ENCODE measurements at regions not wholly inside any gene's neighbourhood (a gene's known extent, or its start where the extent isn't known, plus 50 kb on each side); places are given as distances from the start of the nearest gene placed in this dataset.
"Not testable (repeated sequence)": the region's sequence is repeated elsewhere in the genome, so short reads cannot be mapped to it uniquely, and the experiment has no call there.

DNA sequence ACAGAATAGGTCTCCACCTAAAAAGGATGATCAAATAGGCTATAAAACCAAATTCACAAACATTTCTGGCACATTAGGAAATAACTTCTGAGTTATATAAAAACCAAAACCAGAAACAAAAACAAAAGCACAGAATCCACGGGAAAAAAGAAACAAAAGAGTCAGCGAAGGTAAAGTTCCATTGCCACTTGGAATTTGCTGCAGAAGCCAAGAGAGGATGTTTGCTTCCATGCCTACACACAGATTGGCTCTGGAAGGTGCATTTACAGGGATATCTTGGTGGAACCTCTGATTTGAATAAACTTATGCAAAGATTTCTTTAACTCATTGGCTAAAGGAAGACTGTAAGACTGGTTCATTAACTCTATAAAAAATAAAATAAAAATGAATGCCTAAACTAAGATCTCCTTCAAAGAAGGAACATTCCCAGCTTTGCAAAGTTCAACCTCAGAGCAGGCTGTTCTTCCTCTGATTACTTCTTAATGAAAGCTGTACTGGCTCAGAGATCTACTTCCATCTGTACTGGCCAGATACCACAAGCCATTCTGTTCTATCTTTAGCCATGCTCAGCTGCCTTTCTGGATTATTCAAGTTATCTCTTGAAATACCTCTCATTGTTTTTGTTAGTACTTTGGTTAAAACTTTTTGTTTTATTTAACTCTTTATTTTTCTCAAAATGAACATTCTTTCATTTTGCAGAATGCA lies 537.5 kb upstream of the CCDC54 start:
- Histone ChIP-seq H3K4me3 (ENCODE audit: extremely low read depth, insufficient read depth, low read length, poor library complexity, severe bottlenecking) (no peak overlapping the region), H3K36me3 (ENCODE audit: control insufficient read depth, insufficient read depth, low read length) (no peaks in the 10 kb centered on the region)

DNA sequence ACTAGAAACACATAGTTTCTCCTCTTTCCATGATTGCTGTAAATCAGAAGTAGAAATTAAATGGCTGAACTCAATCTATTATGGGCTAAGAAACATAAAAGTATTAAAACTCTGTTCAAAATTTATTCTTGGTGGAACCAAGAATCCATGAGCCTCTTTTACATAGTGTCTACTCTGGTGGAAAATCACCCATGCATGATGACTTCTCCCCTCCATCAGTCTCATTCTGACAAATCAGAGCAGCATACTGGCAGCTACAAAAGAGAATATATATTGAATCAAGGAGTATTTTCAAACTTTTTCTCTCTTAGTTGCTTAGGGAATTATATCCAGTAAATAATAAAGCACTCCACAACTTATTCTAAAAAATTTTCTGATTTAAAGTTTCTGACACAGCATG lies 536.9 kb upstream of the CCDC54 start:
- Histone ChIP-seq H3K36me3 (ENCODE audit: control insufficient read depth, insufficient read depth, low read length) (no peaks in the 10 kb centered on the region), H3K27ac (ENCODE audit: low read depth, low read length, severe bottlenecking) (no peak overlapping the region), H3K9me3 (ENCODE audit: control insufficient read depth, low read length) (no peaks in the 10 kb centered on the region), H3K4me3 (ENCODE audit: extremely low read depth, insufficient read depth, low read length, poor library complexity, severe bottlenecking) (no peak overlapping the region), H3K4me1 (ENCODE audit: control insufficient read depth, insufficient read depth, low read length, poor library complexity, severe bottlenecking) (peaks cover 10% of the 10 kb centered on the region)

More for the DNA sequence above, 537.5 kb upstream of the CCDC54 start:
- Histone ChIP-seq H3K27ac (ENCODE audit: low read depth, low read length, severe bottlenecking) (no peak overlapping the region), H3K4me1 (ENCODE audit: control insufficient read depth, insufficient read depth, low read length, poor library complexity, severe bottlenecking) (peaks cover 10% of the 10 kb centered on the region), H3K9me3 (ENCODE audit: control insufficient read depth, low read length) (no peaks in the 10 kb centered on the region)
- WGBS, 2 experiments (ENCODE audit: insufficient coverage in 2 of 2) = 83 to 86% methylated on average over 1 to 2 of the region's 2 CpGs

DNA sequence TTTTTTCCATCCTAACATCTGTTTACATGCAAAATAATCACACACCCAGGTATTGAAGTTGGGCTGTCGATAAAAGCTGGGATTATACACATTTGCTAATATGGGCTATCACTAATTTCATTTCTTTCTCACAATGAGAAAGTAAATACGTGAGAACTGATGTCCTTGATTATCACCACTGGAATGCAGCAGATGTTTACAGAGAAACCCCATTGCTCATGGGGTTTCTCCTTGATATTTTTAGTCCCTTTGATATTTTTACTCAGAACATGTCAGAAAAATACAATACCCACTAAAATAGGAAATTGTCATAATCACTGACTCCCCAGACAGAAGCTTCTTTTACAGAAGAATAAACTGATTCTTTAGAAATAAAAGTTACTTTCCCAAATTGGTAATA lies 535.1 kb upstream of the CCDC54 start:
- Histone ChIP-seq H3K4me3 (ENCODE audit: extremely low read depth, insufficient read depth, low read length, poor library complexity, severe bottlenecking) (no peak overlapping the region), H3K4me1 (ENCODE audit: control insufficient read depth, insufficient read depth, low read length, poor library complexity, severe bottlenecking) (peaks cover 10% of the 10 kb centered on the region), H3K27ac (ENCODE audit: low read depth, low read length, severe bottlenecking) (no peak overlapping the region), H3K36me3 (ENCODE audit: control insufficient read depth, insufficient read depth, low read length) (no peaks in the 10 kb centered on the region), H3K9me3 (ENCODE audit: control insufficient read depth, low read length) (no peaks in the 10 kb centered on the region)
- 83% methylated on average over 1 of the region's 2 CpGs; no CpG with 5 or more reads in 1 of the 2 experiments for WGBS, 2 experiments (ENCODE audit: insufficient coverage in 2 of 2)

DNA sequence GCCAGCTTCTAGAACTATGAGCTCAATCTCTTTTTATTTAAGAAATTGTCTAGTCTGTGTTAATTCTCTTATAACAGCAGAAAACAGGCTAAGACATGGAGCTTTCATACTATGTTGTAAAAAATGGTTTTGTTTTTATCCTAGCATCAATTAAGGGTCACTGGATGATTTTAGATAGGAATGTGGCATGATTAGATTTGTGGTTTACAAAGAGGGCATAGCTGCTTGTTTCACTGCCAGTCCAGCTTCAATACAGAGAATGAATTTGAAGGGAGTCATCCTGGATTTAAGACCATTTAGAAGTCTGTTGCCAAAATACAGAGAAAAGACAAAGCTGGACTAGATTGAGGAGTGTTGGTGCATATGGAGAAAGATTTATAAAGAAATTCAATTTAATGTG lies 532.6 kb upstream of the CCDC54 start:
- Histone ChIP-seq H3K4me1 (ENCODE audit: control insufficient read depth, insufficient read depth, low read length, poor library complexity, severe bottlenecking) (peaks cover 6% of the 10 kb centered on the region), H3K27ac (ENCODE audit: low read depth, low read length, severe bottlenecking) (no peak overlapping the region), H3K9me3 (ENCODE audit: control insufficient read depth, low read length) (no peaks in the 10 kb centered on the region), H3K36me3 (ENCODE audit: control insufficient read depth, insufficient read depth, low read length) (no peaks in the 10 kb centered on the region), H3K4me3 (ENCODE audit: extremely low read depth, insufficient read depth, low read length, poor library complexity, severe bottlenecking) (no peak overlapping the region)

DNA sequence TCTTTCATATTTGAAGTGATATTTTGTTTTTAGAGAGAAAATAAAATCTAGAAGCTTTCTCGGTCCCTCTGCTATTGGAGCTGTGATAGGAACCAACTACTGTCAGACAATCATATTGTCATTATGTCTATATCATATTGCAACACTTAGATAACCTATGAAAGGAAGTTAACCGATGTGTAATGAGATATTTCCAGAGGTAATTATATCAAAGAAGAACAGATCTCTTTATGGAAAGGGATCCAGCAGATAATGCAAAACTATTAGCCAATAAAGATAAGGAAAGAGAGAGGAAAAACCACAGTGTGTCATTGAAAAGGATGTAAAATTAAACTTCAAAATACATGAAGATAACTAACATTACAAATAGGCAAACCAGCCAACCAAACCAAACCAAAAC lies 529.1 kb upstream of the CCDC54 start:
- no peak overlapping the region for H3K27ac ChIP-seq (ENCODE audit: low read depth, low read length, severe bottlenecking)
- WGBS, 2 experiments (ENCODE audit: insufficient coverage in 2 of 2) = no CpG with 5 or more reads among the region's 2 CpGs
- H3K36me3 ChIP-seq (ENCODE audit: control insufficient read depth, insufficient read depth, low read length) = no peaks in the 10 kb centered on the region

DNA sequence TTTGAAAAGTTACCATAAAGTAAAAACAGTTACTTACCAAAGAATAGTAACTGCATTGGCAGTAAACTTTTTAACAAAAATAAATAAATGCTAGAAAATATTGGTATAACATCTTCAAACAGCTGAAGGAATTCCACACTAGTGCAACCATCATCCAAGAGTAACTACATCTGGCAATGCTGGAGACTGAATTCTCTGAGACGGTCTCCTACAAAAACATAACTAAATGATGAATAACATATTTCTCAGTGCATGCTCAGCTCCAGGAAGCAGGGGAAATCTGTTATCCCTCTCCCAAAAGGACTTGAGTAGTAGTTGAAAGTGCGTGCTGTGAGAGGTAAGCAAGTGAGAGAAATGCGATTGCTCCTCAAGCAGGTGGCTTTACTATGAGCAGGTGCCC lies 526.8 kb upstream of the CCDC54 start:
- no peaks in the 10 kb centered on the region for H3K36me3 ChIP-seq (ENCODE audit: control insufficient read depth, insufficient read depth, low read length)
- no peaks in the 10 kb centered on the region for H3K9me3 ChIP-seq (ENCODE audit: control insufficient read depth, low read length)
- no peaks in the 10 kb centered on the region for H3K4me1 ChIP-seq (ENCODE audit: control insufficient read depth, insufficient read depth, low read length, poor library complexity, severe bottlenecking)
- no peak overlapping the region for H3K4me3 ChIP-seq (ENCODE audit: extremely low read depth, insufficient read depth, low read length, poor library complexity, severe bottlenecking)
- WGBS, 2 experiments (ENCODE audit: insufficient coverage in 2 of 2) = no CpG with 5 or more reads among the region's 3 CpGs
- no peak overlapping the region for H3K27ac ChIP-seq (ENCODE audit: low read depth, low read length, severe bottlenecking)

More for the DNA sequence above, 529.1 kb upstream of the CCDC54 start:
- H3K4me1 ChIP-seq (ENCODE audit: control insufficient read depth, insufficient read depth, low read length, poor library complexity, severe bottlenecking) = no peaks in the 10 kb centered on the region
- H3K9me3 ChIP-seq (ENCODE audit: control insufficient read depth, low read length) = no peaks in the 10 kb centered on the region
- no peak overlapping the region for H3K4me3 ChIP-seq (ENCODE audit: extremely low read depth, insufficient read depth, low read length, poor library complexity, severe bottlenecking)

DNA sequence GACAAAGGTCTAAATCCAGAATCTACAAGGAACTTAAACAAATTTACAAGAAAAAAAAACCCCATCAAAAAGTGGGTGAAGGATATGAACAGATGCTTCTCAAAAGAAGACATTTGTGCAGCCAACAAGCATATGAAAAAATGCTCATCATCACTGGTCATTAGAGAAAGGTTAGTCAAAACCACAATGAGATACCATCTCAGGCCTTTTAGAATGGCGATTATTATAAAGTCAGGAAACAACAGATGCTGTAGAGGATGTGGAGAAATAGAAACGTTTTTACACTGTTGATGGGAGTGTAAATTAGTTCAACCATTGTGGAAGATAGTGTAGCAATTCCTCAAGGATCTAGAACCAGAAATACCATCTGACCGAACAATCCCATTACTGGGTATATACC lies 518.9 kb upstream of the CCDC54 start:
- WGBS, 2 experiments (ENCODE audit: insufficient coverage in 2 of 2) = 86 to 100% methylated on average over 1 to 2 of the region's 3 CpGs
- H3K4me3 ChIP-seq (ENCODE audit: extremely low read depth, insufficient read depth, low read length, poor library complexity, severe bottlenecking); H3K27ac ChIP-seq (ENCODE audit: low read depth, low read length, severe bottlenecking); H3K9me3 ChIP-seq (ENCODE audit: control insufficient read depth, low read length); H3K36me3 ChIP-seq (ENCODE audit: control insufficient read depth, insufficient read depth, low read length); H3K4me1 ChIP-seq (ENCODE audit: control insufficient read depth, insufficient read depth, low read length, poor library complexity, severe bottlenecking): not testable (repeated sequence)

DNA sequence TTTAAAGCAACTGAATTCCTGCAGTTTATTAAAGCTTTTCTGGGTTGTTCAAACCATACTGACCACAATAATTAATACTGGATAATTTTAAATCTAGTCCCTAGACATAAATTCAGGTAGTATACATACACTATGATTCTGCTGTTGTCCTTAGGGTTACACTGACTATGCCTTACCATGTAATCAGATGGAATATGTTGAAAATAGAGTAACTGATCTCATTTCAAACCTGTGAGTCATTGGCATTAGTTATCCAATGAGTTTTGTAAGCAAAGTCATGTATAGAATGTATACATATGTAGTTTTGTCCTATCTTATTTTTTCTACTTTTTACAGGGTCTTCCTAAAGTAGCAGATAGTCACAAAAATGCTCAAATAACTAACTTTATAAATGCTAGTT lies 517.1 kb upstream of the CCDC54 start:
- Histone ChIP-seq H3K4me1 (ENCODE audit: control insufficient read depth, insufficient read depth, low read length, poor library complexity, severe bottlenecking) (peaks cover 6% of the 10 kb centered on the region), H3K9me3 (ENCODE audit: control insufficient read depth, low read length) (no peaks in the 10 kb centered on the region), H3K27ac (ENCODE audit: low read depth, low read length, severe bottlenecking) (no peak overlapping the region), H3K36me3 (ENCODE audit: control insufficient read depth, insufficient read depth, low read length) (no peaks in the 10 kb centered on the region), H3K4me3 (ENCODE audit: extremely low read depth, insufficient read depth, low read length, poor library complexity, severe bottlenecking) (no peak overlapping the region)

DNA sequence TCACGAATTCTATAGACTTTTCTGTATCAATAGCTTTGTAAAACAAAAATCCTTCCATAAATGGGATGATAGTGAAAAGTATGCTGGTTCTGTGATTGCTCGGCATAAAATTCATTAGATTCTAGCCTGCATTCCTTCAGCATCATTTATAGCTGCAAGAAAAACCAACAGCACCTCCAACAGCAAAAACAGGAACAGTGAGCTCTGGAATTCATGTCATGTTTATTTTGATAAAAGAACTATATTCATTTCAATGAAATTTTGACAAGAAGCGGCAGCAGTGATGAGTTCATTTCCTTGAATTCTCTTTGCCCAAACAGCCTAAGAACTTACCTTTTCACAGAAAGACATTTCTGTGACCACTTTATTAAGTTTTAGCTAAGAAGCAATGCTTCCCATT lies 515.2 kb upstream of the CCDC54 start:
- Histone ChIP-seq H3K4me3 (ENCODE audit: extremely low read depth, insufficient read depth, low read length, poor library complexity, severe bottlenecking) (no peak overlapping the region), H3K27ac (ENCODE audit: low read depth, low read length, severe bottlenecking) (no peak overlapping the region), H3K36me3 (ENCODE audit: control insufficient read depth, insufficient read depth, low read length) (no peaks in the 10 kb centered on the region), H3K9me3 (ENCODE audit: control insufficient read depth, low read length) (peaks cover 2% of the 10 kb centered on the region), H3K4me1 (ENCODE audit: control insufficient read depth, insufficient read depth, low read length, poor library complexity, severe bottlenecking) (peaks cover 6% of the 10 kb centered on the region)
- 80 to 100% methylated on average over 1 of the region's 3 CpGs for WGBS, 2 experiments (ENCODE audit: insufficient coverage in 2 of 2)

DNA sequence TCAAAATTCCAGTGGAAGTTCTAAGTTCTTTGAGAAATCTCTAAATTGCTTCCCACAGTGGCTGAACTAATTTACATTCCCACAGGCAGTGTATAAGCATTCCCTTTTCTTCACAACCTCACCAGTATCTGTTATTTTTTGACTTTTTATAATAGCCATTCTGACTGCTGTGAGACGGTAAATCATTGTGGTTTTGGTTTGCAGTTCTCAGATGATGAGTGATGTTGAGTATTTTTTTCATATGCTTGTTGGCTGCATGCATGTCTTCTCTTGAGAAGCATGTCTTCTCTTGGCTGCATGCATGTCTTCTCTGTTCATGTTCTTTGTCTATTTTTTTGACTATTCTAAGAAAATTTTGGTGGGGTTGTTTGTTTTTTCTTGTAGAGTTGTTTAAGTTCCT lies 499.6 kb upstream of the CCDC54 start:
- Histone ChIP-seq H3K36me3 (ENCODE audit: control insufficient read depth, insufficient read depth, low read length) (no peaks in the 10 kb centered on the region), H3K4me1 (ENCODE audit: control insufficient read depth, insufficient read depth, low read length, poor library complexity, severe bottlenecking) (no peaks in the 10 kb centered on the region), H3K9me3 (ENCODE audit: control insufficient read depth, low read length) (no peaks in the 10 kb centered on the region), H3K27ac (ENCODE audit: low read depth, low read length, severe bottlenecking) (no peak overlapping the region), H3K4me3 (ENCODE audit: extremely low read depth, insufficient read depth, low read length, poor library complexity, severe bottlenecking) (no peak overlapping the region)
- no CpG with 5 or more reads among the region's 1 CpG for WGBS, 2 experiments (ENCODE audit: insufficient coverage in 2 of 2)

DNA sequence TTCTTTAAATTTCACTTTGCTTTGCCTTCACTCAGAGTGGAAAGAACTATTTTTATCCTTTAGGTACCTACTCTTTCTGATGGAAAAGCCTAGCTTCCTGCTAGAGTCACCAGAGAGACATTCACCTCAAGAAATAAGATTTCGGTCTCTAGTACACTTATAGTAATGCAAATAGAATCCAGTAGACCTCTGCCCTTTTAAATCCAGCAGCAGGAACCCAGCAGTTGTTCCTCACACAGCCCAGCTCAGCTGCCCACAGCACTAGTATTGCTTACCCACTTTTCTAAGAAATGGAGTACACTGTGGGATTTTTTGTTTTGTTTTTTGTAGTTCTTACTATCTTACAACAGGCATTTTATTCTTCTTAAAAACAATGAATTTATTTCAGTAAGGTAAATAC lies 497.0 kb upstream of the CCDC54 start:
- H3K27ac ChIP-seq (ENCODE audit: low read depth, low read length, severe bottlenecking) = no peak overlapping the region
- H3K4me1 ChIP-seq (ENCODE audit: control insufficient read depth, insufficient read depth, low read length, poor library complexity, severe bottlenecking) = no peaks in the 10 kb centered on the region
- no peak overlapping the region for H3K4me3 ChIP-seq (ENCODE audit: extremely low read depth, insufficient read depth, low read length, poor library complexity, severe bottlenecking)
- no peaks in the 10 kb centered on the region for H3K36me3 ChIP-seq (ENCODE audit: control insufficient read depth, insufficient read depth, low read length)
- WGBS, 2 experiments (ENCODE audit: insufficient coverage in 2 of 2) = 10% methylated on average over 1 of the region's 1 CpG; no CpG with 5 or more reads in 1 of the 2 experiments
- peaks cover 5% of the 10 kb centered on the region for H3K9me3 ChIP-seq (ENCODE audit: control insufficient read depth, low read length)
